ENCODE measurements at regions not wholly inside any gene's neighbourhood (a gene's known extent, or its start where the extent isn't known, plus 50 kb on each side); places are given as distances from the start of the nearest gene placed in this dataset.

DNA sequence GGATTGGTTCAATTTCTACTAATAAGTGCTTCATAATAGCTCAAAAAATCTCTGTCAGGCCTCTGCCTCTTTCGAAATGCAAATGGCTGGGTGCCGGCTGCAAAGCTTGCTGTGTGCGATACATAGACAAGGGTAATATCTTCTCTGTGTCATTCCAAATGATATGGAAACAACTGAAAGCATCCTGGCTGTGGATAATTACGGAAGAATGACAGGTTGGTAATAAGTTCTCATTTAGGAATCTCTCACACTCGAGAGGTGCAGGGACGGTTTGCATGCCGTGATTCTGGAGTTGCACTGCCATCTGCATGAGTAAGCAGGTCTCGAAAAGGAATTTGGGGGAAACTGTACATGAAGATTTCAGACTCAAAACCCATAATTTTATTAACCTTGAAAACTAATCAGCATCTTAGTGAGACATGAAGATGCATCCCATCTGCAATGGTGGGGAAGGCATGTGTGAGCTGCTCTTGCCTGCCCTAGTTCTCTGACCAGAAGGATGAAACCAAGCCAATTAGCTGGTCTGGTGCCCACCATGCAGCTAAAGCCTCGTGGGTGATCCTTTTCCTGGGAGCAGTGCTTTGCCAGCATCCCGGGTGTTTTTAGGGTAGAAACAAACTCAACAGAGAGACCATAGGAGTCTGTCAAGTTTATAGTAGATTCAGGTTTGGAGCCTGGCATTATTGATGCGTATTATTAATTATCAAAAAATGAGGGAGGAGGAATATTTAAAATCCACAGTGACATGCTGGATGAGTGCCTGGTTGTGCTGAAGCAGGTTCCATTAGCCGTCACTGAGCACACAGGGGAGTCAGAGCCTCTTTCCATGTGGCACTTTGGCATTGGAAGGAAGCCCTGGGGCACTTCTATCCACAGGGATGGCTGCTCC, 503.6 kb upstream of the MGMT start:
- no peak for DNase-seq (ENCODE audit: low read depth in 2 of 2)

DNA sequence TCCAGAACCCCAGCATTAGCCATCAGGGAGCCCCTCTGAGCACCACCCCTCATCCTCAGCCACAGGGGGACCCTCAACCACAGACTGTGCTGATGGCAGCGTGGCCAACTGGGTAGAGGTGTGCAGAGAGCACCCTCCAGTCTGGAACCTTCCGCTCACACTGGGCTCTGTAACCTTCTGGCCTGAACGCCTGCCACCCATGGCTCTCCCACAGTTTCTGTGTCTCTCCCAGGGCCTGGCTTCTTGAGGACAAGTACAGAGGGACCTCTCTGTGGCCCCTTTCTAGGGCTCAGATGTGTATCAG, 503.0 kb upstream of the MGMT start:
- no peak for DNase-seq (ENCODE audit: low read depth in 2 of 2)

DNA sequence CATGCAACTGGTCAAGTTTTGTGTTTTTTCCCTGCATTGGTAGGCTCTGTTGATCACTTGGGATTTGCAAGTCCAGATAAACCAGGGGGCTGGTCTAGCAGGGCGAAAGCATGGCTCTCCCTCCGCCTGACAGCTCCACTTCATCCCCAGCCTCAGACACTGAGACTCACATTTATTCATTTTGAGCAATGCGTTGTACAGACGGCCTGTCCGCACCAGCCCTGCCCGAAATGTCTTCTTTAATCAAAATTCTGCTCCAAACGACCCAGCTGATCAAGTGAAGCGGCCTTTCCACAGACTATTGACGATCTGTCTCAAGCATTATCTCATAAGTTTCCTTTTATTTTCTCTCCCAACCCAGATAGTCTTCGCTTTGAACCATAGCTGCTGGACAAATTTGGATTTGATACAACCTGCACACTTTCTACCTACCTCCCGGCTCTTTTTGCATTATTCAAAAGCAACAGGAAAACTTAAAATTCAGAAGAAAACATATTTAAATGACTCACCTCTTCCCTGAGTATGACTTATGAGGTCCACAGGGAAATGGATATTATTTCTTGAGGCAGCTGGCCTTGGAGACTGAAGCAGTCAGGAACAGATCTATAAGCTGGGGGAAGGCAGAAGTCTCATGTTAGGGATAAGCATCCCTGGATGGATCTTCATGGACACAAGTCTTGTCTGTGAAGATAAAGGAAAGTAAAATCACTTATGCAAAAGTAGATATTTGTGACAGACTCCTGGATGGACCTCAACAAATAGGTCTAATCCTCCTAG, 498.9 kb upstream of the MGMT start:
- no peak for DNase-seq (ENCODE audit: low read depth in 2 of 2)

DNA sequence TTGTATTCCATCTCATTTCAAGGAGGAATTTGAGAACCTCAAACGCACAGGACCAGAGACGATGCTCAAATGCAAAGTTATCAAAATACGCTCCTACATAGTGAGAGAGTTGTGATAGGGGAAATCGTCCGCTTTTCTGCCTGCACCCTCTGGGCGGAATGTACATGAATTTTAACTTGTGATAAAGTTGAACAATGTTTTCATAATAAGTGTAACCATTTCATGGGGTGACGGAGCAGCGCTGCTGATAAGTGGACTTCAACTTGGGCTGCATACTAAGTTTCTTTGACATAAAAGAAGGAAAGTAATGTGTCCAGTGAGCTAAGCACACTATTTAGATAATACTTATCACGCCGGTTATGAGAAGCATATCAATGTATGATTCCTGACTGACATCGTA, 497.5 kb upstream of the MGMT start:
- DNase-seq (ENCODE audit: low read depth in 2 of 2) = no peak

DNA sequence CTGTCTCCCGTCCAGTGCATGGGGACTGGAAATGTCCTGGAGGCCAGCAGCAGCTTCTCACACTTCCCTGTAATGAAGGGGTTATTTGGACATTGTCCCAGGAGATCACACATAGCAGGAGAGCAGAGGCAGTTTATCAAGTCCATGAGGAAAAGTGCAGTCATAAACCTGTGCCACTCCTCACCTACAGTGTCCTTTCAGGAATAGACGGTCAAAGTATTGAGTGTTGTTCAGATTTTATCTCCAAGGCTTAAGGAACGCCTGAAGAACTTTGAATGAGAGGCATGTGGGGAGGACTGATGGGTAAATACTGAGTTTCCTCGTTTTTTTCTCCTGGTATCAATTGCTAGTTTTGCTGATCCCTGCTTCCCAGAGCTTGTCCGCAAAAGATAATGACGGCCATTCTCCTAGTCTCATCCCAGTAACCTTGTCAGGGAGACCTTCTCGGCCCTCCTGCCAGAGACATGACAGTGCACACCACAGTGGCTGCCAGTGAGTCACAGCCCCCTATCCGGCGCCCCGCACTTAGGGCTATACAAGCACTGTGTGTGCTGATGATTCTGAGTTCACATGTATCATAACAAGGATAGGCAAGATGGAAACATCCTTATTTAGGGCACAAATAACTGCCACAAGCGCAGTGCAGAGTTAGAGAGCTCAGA, 495.5 kb upstream of the MGMT start:
- no peak for DNase-seq (ENCODE audit: low read depth in 2 of 2)

DNA sequence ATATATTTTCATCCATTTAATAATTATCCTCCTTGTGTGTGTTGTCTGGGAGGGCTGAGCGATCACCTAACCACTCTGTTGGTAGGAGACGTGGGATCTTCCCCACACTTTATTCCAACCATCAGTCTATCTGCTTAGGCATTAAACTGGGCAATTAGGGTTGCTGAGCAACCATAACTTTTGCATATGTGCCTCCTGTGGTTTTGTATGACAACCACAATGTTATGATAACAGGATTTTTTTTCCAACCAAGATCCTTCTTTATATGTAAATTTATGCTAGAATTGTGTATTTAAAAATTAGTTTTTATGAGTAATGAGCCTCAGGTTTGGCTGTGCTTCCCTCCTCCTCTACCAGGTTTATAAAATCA, 495.0 kb upstream of the MGMT start:
- DNase-seq (ENCODE audit: low read depth in 2 of 2) = no peak

DNA sequence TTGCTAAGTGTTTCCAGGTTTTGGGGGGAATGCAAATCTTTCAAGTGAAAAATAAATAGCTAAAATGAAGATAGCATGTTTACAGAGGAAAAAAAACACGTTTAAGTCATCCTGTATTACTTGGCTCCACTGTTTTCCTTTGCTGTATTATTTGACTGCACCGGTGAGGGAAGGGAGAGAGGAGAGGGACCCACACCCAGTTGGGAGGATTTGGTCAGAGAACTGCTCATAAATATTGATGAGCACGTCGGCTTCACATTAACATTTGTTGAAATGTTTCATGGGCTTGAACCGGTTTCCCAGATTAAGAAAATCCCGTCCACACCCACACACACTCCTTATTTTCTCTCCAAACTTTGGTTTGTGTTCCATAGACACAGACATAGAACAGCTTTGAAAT, 493.8 kb upstream of the MGMT start:
- DNase-seq (ENCODE audit: low read depth in 2 of 2) = no peak

DNA sequence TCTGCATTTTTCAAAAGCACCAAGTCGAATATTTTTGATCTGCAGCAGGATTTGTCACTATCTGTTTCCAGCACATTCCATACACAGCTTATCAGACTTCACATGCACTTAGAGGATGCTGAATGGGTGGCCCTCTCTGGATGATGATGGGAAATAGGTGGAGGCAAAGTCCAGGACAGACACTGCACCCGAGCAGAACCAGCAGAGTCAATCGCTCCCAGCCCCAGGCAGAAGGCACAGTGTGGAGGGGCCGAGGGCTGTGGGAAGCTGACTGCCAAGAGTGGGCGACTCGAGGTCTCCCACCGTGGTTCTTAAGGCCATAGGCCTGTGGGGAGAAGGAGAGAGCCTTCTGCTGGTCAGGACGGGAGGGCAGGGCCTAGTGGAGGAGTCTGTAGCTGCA, 490.2 kb upstream of the MGMT start:
- DNase-seq (ENCODE audit: low read depth in 2 of 2) = no peak

DNA sequence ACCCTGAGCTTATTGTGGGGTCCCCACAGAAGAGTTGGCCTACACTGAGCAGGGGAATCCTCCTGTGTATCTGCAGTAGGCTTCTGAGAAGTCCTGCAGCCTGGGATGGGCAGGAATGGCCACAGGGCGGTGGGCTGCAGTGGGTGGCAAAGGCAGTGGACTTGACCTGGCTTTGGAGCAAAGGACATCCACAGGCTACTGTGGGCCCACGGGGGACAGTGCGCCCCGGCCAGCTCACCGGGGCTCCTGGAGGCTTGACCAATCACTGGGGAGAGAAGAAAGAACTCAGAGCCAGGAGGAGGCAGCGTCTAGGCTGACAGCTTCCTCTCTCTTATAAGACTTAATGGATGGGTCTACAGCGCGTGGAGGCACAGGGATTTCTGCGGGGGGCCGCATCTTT, 488.8 kb upstream of the MGMT start:
- DNase-seq (ENCODE audit: low read depth in 2 of 2) = no peak

DNA sequence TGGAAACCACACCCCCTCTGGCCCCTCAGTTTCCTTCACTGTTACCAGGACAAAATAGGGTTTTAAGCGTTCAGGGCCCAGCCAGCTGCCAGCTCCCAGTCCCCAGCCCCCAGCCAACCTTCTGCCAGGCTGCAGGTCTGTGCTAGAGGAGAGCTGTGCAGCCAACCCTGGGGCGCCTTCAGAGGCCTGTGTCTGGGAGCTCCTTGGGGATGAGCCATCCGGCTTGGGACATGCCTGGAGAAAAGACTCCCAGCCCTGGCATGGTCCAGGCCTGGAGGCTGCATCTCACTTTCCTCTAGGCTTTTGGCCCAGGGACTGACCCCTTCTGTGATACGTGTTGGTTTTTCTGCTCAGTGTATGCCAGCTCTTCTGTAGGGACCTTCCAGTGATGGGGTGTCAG, 487.6 kb upstream of the MGMT start:
- no peak for DNase-seq (ENCODE audit: low read depth in 2 of 2)

DNA sequence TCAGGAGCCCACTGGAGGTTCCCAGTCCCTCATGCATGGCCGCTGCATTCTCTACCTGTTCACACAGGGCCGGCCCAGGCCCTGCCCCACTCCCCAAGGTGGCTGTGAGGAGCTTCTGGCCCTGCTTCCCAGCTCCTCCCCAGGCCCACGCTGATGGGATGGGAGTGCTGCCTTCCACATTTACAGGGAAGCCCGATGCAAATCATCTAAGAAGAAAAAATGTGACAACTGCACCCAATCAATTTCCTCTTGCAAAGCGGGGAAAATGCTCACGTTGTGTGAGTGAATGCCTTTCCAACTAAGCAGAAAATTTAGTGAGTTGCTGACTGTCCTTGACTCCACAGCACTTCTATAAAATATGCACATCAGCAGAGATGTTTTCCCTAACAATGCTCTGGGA, 485.8 kb upstream of the MGMT start:
- DNase-seq (ENCODE audit: low read depth in 2 of 2) = no peak

DNA sequence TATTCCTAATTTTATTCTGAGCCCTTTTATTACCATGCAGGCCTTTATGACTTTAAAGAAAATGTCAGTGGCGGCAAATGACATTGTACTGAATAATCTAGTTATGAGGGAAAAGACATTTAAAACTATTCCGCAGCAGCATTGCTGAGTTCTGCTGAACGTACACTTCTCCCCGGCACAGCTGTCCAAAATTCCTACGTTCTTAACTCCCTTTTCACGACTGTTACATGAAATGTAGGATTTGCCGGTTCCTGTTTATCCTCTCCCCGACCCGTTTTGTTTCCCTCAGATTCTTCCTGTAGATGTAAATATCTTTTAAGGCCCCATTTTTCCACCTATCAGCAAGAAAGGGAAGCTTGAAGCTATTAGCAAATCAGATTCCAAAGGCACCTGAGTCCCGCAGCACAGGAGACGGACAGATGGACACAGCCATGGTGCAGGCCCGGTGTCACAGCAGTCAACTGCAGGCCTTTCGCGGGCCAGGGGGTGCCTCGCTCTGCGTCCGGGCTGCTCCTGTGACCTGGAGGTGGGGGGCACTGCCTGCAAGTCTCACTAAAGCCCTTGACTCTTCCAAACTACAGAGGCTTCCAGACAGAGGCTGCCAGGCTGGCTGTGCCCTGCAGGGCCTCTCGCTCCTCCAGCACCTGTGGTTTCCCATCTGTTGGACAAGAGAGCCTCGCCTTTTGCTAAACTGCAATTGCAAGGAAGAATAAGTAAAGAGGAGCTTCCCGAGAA, 485.0 kb upstream of the MGMT start:
- no peak for DNase-seq (ENCODE audit: low read depth in 2 of 2)

DNA sequence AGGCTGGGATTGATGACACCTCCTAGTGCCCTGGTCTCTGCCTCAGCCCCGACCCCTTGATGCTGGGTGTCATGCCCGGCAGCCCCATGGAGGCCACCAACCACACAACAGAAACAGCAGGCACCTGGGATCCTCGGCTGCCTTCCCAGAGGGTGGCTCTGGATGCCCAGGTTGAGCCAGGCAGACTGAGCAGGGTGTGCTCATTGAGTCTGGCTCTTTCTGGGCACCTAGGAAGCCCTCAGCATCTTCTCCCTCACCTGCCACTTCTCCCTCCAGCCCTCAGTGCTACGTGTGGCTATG, 484.5 kb upstream of the MGMT start:
- DNase-seq (ENCODE audit: low read depth in 2 of 2) = no peak

DNA sequence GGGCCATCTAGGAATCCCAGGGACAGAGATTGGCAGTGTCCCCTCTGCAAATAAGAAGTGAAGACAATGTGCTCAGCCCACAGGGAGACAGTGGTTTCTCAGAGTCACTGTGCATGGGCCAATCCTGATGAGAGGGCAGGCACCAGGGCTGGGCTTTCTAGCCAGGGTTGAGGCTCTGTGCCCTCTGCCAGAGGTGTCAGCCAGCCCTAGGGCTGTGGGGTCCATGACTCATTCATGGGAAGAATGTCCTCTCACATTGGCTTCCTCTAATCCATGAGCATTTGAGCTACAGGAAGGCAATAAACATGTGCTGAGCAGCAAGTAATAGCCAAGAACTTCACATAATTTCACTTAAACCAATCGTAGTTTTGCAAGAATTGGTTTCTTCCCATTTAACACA, 482.0 kb upstream of the MGMT start:
- DNase-seq (ENCODE audit: low read depth in 2 of 2) = no peak

DNA sequence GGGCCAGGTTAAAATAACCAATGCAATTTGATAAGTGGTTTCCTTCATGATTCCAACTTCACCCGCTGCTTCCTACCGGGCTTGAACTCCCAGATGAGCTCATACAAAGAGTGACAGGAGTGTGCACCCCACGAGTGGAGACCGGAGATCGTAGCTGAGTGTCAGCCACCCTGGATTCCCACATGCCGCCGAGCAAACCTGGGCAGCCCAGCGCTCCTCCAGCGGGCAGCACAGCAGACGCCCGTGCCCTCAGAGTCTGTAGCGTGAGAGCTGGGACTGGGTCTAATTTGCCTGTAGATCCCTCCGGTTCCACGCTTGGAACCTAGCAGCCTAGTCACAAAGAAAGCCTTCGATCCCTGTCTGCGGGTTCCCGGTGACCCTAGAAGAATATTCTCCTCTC, 476.1 kb upstream of the MGMT start:
- DNase-seq (ENCODE audit: low read depth in 2 of 2) = no peak

DNA sequence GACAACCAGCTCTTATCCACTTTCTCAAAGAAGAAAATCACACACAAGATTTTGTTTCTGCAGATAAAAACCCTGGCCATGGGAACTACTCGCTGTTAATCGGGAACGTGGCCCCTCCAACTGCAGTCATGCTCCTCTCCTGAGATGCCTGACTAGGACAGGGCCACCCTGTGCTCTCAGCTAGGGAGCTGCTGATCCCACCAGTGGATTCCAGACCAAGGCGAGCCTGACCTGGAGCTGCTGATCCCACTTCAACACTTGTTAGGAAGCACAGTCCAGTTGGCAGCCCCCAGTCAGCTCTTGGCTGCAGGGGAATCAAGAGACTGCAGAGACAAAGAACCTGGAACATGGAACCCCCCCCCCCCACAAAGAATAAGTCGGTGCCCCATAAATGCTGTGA, 474.3 kb upstream of the MGMT start:
- no peak for DNase-seq (ENCODE audit: low read depth in 2 of 2)

DNA sequence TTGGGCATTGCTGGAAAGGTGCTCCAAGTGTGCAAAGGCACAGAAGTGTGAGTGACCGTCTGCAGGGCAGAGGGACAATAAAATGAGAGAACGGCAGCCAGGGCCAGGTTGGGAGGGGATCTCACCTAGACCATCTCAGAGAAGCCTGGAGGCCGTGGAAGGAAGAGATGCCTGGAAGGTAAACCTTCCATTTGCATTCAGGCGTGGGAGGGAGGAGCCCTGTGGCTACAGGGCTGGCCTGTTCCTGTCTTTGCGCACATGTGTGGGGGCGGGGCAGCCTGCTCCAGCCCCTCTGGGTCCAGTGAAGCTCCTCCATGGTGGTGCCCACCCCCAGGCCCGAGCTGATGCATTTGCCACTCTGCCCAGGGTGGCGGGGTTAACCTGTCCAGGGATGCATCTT, 473.6 kb upstream of the MGMT start:
- DNase-seq (ENCODE audit: low read depth in 2 of 2) = no peak

DNA sequence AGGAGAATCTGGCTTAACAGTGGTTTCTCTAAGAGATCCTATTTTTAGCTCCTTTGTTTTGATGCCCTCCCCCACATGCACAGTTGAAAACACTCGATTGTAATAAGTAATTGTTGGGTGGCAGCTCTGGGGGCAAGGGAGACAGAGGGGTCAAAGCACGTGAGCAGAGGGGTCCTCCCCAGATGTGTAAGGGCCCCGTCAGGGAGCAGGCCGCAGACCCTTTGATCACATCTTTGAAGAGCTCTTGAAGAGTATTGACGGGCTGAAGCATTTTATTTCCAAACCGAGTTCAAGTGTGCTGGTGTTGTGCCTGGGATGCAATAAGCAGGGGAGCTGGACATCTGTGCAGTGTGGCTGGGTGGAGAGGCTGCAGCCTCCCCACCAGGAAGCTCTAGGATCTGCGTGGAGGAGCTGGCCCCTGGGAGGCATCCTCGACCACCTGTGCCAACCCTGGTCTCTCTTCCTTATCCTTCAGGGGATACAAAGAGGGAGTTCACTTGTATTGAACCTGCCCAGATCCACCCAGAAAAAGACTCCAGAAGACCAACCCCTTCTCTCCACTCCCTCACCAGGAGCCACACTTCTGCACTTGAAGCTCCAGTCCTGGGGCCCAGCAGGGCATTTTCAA, 473.0 kb upstream of the MGMT start:
- DNase-seq (ENCODE audit: low read depth in 2 of 2) = no peak

DNA sequence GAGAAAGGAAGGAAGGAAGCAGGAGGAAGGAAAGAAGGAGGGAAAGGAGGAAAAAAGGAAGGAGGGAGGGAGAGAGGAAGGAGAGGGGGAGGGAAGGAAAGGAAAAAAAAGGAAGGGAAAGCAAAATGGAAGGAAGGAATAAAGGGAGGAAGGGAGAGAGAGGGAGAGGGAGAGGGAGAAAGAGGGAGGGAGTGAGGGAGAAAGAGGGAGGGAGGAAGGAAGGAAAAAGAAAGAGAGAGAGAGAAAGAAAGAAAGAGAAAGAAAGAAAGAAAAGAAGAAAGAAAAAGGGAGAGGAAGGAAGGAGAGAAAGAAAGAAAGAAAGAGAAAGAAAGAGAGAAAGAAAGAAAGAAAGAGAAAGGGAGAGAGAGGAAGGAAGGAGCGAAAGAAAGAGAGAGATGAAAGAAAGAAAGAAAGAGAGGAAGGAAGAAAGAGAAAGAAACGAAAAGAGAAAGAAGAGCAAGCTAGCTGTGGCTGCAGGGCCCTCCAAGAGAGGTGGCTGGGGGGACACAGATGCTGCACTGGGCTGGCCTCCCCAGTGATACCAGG, 472.4 kb upstream of the MGMT start:
- no peak for DNase-seq (ENCODE audit: low read depth in 2 of 2)

DNA sequence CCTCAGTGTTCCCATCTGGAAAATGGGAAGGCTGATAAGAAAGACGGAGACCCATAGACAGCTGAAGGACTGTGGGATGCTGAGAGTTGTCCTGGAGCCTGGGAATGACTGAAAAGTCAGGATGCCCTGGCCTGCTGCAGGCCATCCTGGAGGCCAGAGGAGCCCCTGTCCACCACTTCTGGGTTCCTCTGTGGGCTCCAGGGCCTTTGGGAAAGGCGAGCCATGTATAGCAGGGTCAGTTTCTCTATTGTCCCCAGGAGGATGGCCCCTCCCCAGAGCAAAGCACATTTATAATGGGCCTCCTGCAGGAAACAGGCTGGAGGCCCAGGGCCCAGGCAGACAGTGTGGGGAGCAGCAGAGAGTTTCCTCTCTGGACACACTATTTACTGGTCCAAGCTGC, 471.4 kb upstream of the MGMT start:
- DNase-seq (ENCODE audit: low read depth in 2 of 2) = no peak

DNA sequence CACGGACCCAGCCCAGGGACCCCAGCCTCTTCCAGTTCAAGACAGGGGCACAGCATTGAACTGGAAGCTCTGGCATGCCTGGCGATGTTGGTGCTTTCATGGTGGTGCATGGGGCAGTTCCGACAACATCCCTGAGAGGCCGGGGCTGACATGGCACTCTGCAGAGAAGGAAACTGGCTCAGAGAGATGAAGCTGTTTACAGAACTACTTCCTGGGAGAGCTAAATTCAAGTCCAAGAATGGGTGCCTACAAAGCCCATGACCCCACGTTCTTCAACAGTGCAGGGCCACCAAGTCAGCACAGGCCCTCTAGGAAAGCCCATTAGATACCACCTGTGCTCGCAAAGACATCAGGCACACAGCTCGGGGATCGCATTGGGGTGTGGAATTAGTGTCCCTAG, 470.9 kb upstream of the MGMT start:
- no peak for DNase-seq (ENCODE audit: low read depth in 2 of 2)

Data from stimulated activated CD4-positive, alpha-beta T cell treated with anti-CD3 and anti-CD28 coated beads, Interleukin-1b, Interleukin-23, amount 100 ng/mL, for 4 hours (primary cell).